ENCODE measurements at regions not wholly inside any gene's neighbourhood (a gene's known extent, or its start where the extent isn't known, plus 50 kb on each side); places are given as distances from the start of the nearest gene placed in this dataset.

- no peak overlapping the region for H3K9ac ChIP-seq (ENCODE audit: control insufficient read depth, extremely low read depth, insufficient read depth, low read length)
- H3K9me1 ChIP-seq (ENCODE audit: control insufficient read depth, extremely low read depth, insufficient read depth, low read length) = no peaks in the 10 kb centered on the region
- dilution Hi-C loops (cut with MboI; ENCODE audit: extremely low pct_ligation_motif_present, low sequenced_read_pairs) = no loop called here
- peaks cover 10% of the 10 kb centered on the region for H3K4me1 ChIP-seq (ENCODE audit: control insufficient read depth, extremely low read depth, insufficient read depth, low read length)
- H2AFZ ChIP-seq (ENCODE audit: control insufficient read depth, low read length) = no peak overlapping the region
- no peaks in the 10 kb centered on the region for H3K27me3 ChIP-seq (ENCODE audit: control insufficient read depth, extremely low read depth, insufficient read depth, low read length)
- H3K27ac ChIP-seq (ENCODE audit: control insufficient read depth, insufficient read depth, low read length) = no peak overlapping the region
- H3K4me2 ChIP-seq (ENCODE audit: control insufficient read depth, extremely low read depth, insufficient read depth, low read depth, low read length) = no peak overlapping the region
- TF ChIP-seq CTCF (optimal IDR thresholded peaks at IDR 0.05 in 1 of 3, IDR thresholded peaks at IDR 0.05 in 1 of 3, conservative IDR thresholded peaks at IDR 0.05 in 1 of 3; ENCODE audit: extremely low read depth in 1 of 3, insufficient read depth in 2 of 3, low read length in 3 of 3) (no peak), EZH2 (IDR thresholded peaks at IDR 0.05; ENCODE audit: low read length) (no peak)
- FAIRE-seq (no peak), DNase-seq (ENCODE audit: low read depth, low spot score) (no peak)
- no peaks in the 10 kb centered on the region for H3K79me2 ChIP-seq (ENCODE audit: control insufficient read depth, insufficient read depth, low read length)
- H3K4me3 ChIP-seq (ENCODE audit: control insufficient read depth in 2 of 3, extremely low read depth in 1 of 3, insufficient read depth in 2 of 3, low read depth in 1 of 3, low read length in 3 of 3) = no peak overlapping the region
- no peaks in the 10 kb centered on the region for H3K9me3 ChIP-seq (ENCODE audit: control insufficient read depth, low read depth, low read length)
- H4K20me1 ChIP-seq (ENCODE audit: control insufficient read depth, extremely low read depth, insufficient read depth, low read length) = no peaks in the 10 kb centered on the region
- H3K36me3 ChIP-seq (ENCODE audit: control insufficient read depth in 2 of 2, extremely low read depth in 1 of 2, insufficient read depth in 2 of 2, low read length in 2 of 2) = no peaks in the 10 kb centered on the region
These were observed 69.1 kb upstream of the RBMS1 start for GRCh38 chr2:160562730-160563129.

- Histone ChIP-seq H3K4me2 (ENCODE audit: control insufficient read depth, extremely low read depth, insufficient read depth, low read depth, low read length) (no peak overlapping the region), H3K9me1 (ENCODE audit: control insufficient read depth, extremely low read depth, insufficient read depth, low read length) (no peaks in the 10 kb centered on the region), H3K79me2 (ENCODE audit: control insufficient read depth, insufficient read depth, low read length) (no peaks in the 10 kb centered on the region), H3K36me3 (ENCODE audit: control insufficient read depth in 2 of 2, extremely low read depth in 1 of 2, insufficient read depth in 2 of 2, low read length in 2 of 2) (no peaks in the 10 kb centered on the region), H2AFZ (ENCODE audit: control insufficient read depth, low read length) (no peak overlapping the region), H4K20me1 (ENCODE audit: control insufficient read depth, extremely low read depth, insufficient read depth, low read length) (no peaks in the 10 kb centered on the region), H3K9ac (ENCODE audit: control insufficient read depth, extremely low read depth, insufficient read depth, low read length) (no peak overlapping the region), H3K27ac (ENCODE audit: control insufficient read depth, insufficient read depth, low read length) (no peak overlapping the region), H3K9me3 (ENCODE audit: control insufficient read depth, low read depth, low read length) (no peaks in the 10 kb centered on the region), H3K4me3 (ENCODE audit: control insufficient read depth in 2 of 3, extremely low read depth in 1 of 3, insufficient read depth in 2 of 3, low read depth in 1 of 3, low read length in 3 of 3) (no peak overlapping the region), H3K4me1 (ENCODE audit: control insufficient read depth, extremely low read depth, insufficient read depth, low read length) (peaks cover 10% of the 10 kb centered on the region), H3K27me3 (ENCODE audit: control insufficient read depth, extremely low read depth, insufficient read depth, low read length) (no peaks in the 10 kb centered on the region)
- dilution Hi-C loops (cut with MboI; ENCODE audit: extremely low pct_ligation_motif_present, low sequenced_read_pairs) = no loop called here
- no peak for TF ChIP-seq EZH2 (IDR thresholded peaks at IDR 0.05; ENCODE audit: low read length)
- no peak for TF ChIP-seq CTCF (optimal IDR thresholded peaks at IDR 0.05 in 1 of 3, IDR thresholded peaks at IDR 0.05 in 1 of 3, conservative IDR thresholded peaks at IDR 0.05 in 1 of 3; ENCODE audit: extremely low read depth in 1 of 3, insufficient read depth in 2 of 3, low read length in 3 of 3)
- no peak for FAIRE-seq
- DNase-seq (ENCODE audit: low read depth, low spot score) = no peak
These were observed 71.0 kb upstream of the RBMS1 start for GRCh38 chr2:160564591-160564990.

All from keratinocyte (primary cell).